Suppressor macrophage (primary cell): ENCODE measurements at regions not wholly inside any gene's neighbourhood (a gene's known extent, or its start where the extent isn't known, plus 50 kb on each side); places are given as distances from the start of the nearest gene placed in this dataset.

Experiments
- DNase-seq, 4 experiments: peaks; one replicate each; pipeline ENCODE4 v3.0.0-alpha.2; 2020 to 2022

- DNase-seq = no peak
Observed at GRCh38 chr1:170461291-170461747, 70.6 kb upstream of the GORAB start.

DNA sequence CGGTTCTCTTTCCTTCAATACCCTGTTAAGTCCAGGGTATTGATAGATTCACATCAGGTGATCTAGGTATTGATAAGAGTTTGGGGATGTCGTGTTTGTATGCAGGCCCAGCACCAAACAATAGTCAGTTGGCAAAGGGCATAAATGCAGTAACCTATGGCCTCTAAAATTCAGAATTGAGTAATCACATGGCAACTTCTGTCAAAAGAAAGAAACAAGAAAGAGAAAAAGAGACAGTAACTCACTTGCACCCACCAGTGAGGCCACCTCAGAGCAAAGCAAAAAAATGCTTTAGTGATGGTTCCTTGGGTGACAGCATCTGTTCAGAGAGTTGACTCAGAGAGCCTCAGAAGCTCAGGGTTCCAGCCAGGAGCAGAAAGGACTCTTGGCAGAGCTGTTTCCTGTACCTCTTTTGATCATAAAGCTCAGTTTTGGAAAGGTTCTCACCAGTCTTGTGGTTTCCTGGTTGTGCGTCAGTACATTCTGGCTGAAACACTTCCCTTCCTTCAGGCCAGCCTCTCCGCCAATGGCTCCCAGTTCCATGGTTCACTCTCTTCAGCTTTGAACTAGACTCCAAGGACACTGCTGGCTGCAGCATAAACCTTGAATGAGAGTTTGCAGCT, 70.1 kb upstream of the GORAB start:
- peak in 2 of 4 experiments; percentile 1 to 32 for DNase-seq

GRCh38 chr1:170470121-170470520, 61.8 kb upstream of the GORAB start:
- DNase-seq = no peak

DNA sequence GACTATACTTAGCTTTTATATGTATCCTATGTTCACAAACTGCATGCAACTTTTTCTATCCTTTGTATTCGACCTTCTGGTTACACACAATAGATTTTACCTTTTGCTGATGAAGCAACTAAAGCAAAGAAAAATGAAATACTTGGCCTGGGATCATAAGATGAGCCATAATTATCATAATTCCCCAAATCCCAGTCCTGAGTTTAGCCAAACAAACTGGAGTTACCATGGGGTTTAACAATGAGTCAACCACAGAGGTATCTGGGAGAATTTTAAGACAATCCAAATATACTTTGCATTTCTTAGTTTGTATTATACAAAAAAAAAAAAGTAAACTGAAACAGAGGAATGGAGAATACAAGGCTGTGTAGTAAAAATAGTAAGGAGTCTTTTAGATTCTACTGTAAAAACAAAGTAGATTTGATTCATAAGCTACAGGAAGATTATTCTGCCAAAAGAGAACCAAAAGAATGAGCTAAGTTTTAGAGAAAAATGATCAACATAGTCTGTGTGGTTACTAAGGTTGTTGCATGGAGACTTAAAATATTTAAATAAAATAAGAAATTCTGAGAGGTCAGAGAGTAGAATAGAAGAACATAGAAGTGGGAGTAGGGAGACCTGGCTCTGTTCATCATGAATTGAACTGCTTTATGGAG, 60.4 kb upstream of the GORAB start:
- DNase-seq = no peak

- no peak for DNase-seq
Observed at GRCh38 chr1:170481000-170481399, 51.0 kb upstream of the GORAB start.
